ENCODE measurements at regions not wholly inside any gene's neighbourhood (a gene's known extent, or its start where the extent isn't known, plus 50 kb on each side); places are given as distances from the start of the nearest gene placed in this dataset.
A peak's percentile ranks its signal among the peaks of the same experiment; 100 is the strongest.
"Not testable (repeated sequence)": the region's sequence is repeated elsewhere in the genome, so short reads cannot be mapped to it uniquely, and the experiment has no call there.

DNA sequence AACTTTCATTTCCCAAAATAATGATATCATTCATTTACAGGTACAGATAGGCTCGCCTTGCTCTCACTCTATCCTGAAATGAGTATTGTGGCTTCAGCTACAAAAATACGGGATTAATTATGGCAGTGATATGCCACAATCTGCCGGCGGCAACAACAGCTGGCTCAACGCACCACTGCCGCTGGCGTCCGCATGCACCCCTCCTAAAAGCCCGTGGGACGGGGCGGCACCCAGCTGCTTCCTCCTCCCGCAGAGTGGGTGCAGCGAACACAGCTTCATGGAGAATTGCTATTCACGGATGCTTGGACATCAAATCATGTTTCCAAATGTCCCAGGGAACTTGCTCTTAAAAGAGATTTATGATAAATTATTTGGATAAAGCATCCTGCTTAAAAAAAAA, 266.8 kb downstream of the TEX29 start:
- DNase-seq (ENCODE audit: low spot score): no peak

GRCh38 chr13:111589321-111589720, 268.9 kb downstream of the TEX29 start:
- no peak for DNase-seq (ENCODE audit: low spot score)

GRCh38 chr13:111589992-111590391, 269.6 kb downstream of the TEX29 start:
- DNase-seq (ENCODE audit: low spot score): no peak

GRCh38 chr13:111590796-111591195, 270.4 kb downstream of the TEX29 start:
- DNase-seq (ENCODE audit: low spot score): no peak

DNA sequence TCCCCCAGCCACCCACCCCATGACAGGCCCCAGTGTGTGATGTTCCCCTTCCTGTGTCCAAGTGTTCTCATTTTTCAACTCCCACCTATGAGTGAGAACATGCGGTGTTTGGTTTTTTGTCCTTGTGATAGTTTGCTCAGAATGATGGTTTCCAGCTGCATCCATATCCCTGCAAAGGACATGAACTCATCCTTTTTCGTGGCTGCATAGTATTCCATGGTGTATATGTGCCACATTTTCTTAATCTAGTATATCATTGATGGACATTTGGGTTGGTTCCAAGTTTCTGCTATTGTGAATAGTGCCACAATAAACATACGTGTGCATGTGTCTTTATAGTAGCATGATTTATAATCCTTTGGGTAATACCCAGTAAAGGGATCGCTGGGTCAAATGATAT, 273.0 kb downstream of the TEX29 start:
- DNase-seq (ENCODE audit: low spot score): not testable (repeated sequence)

DNA sequence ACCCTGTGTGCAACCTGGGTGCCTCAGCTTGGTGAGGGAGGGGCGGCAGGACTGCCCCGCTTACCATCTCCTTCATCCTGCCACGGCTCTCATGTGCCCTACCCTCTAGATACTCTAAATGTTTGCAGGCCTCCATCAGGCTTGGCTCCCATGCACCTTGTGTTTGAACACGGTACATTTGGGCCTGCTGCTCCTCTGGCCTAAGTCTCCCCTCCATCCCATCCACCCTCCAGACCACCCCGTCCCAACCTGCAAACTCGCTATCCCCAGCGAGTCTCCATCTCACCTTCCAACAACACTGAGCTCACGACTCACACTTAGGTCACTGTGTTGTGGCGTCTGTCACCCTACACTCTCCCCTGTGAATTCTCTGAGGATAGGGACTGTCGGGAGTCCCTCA, 274.2 kb downstream of the TEX29 start:
- DNase-seq (ENCODE audit: low spot score): no peak

GRCh38 chr13:111595276-111595675, 274.8 kb downstream of the TEX29 start:
- no peak for DNase-seq (ENCODE audit: low spot score)

GRCh38 chr13:111595791-111596190, 275.3 kb downstream of the TEX29 start:
- DNase-seq (ENCODE audit: low spot score): no peak

- DNase-seq (ENCODE audit: low spot score): no peak
These were observed 276.8 kb downstream of the TEX29 start for GRCh38 chr13:111597191-111597611.

GRCh38 chr13:111597618-111598017, 277.2 kb downstream of the TEX29 start:
- no peak for DNase-seq (ENCODE audit: low spot score)

DNA sequence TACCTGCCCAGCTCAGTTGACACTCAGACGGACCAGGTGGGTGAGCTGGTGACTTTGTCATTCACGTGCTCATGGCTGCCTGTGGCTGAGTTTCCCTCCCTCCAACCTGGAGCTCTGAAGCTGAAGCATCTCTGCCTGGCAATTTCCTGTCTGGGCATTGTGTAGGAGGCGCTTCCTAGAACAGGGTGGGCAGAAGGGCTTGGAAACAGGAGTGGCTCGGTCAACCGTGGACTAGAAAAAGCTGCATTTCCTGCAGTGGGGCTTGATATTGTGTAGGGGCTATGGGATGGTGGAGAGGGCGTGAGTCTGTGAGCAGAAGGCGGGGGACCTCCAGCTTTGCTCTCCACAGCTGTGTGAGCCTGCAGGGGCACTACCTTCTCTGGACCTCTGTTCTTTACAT, 278.3 kb downstream of the TEX29 start:
- no peak for DNase-seq (ENCODE audit: low spot score)

DNA sequence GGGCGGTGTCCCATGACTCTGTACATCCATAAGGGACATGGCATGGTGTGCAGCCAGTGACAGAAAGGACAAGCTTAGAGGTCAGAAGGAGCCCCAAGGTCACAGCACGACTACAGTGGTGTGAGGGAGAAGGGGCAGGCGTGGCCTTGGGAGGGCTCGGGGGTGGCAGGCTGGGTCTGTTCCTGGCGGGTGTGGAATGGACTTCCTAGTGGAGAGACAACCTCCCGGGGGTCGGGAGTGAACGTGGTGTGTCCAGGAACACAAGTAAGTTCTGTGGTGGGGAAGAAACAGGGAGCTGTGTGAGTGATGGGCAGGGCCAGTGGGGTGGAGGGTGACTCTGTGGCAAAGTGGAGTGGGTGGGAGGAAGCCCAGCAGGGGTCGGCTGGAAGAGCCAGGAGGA, 279.3 kb downstream of the TEX29 start:
- no peak for DNase-seq (ENCODE audit: low spot score)

GRCh38 chr13:111602874-111603273, 282.4 kb downstream of the TEX29 start:
- no peak for DNase-seq (ENCODE audit: low spot score)

- no peak for DNase-seq (ENCODE audit: low spot score)
These were observed 283.7 kb downstream of the TEX29 start for GRCh38 chr13:111604097-111604496.

GRCh38 chr13:111608556-111608955, 288.1 kb downstream of the TEX29 start:
- no peak for DNase-seq (ENCODE audit: low spot score)

GRCh38 chr13:111609631-111610030, 289.2 kb downstream of the TEX29 start:
- no peak for DNase-seq (ENCODE audit: low spot score)

DNA sequence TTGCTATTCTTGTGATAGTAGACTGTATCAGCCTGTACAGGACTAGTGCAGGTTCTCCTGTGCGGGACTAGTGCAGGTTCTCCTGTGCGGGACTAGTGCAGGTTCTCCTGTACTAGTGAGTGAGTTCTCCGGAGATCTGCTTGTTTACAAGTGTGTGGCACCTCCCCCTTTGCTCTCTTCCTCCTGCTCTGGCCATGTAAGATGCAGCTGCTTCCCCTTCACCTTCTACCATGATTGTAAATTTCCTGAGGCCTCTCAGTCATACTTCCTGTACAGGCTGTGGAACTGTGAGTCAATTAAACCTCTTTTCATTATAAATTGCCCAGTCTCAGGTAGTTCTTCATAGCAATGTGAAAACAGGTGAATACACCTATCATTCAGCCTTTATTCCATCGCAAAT, 289.6 kb downstream of the TEX29 start:
- peak; percentile 9 for DNase-seq (ENCODE audit: low spot score)

DNA sequence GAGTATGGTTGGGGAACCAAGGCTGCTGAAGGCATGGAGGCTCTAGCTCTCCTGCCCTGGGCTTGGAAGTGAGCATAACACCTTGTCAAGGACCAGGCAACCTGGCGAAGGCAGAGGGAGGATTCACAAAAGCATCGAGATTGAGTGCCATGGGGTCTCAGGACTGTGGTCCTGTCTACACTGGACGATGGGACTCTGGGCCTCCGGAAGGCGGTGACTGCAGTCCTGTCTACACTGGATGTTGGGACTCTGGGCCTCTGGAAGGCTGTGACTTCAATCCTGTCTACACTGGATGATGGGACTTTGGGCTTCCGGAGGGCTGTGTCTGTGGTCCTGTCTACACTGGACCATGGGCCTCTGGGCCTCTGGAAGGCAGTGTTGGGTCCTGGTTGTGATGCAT, 290.4 kb downstream of the TEX29 start:
- DNase-seq (ENCODE audit: low spot score): peak; percentile 27

GRCh38 chr13:111611651-111612050, 291.2 kb downstream of the TEX29 start:
- no peak for DNase-seq (ENCODE audit: low spot score)

GRCh38 chr13:111612886-111613285, 292.4 kb downstream of the TEX29 start:
- DNase-seq (ENCODE audit: low spot score): peak; percentile 19

DNA sequence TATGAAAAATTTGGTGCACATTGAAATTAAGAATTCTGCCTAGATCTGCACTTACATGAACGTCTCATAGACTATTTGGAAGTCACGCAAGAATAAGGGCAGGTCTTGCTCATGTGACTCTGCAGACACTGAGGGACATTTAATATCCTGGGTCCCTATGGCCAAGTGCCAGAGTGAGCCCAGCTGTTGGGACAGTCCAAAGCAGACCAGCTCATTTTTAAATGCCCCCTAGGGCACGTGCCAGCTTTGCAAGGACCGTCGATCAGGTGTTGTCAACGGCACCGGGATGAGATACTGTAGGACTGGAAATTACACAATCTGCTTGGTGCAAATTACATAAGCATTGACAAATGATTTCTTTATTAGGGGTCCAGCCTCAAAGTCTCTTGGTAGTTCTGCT, 293.6 kb downstream of the TEX29 start:
- peak; percentile 22 for DNase-seq (ENCODE audit: low spot score)

DNA sequence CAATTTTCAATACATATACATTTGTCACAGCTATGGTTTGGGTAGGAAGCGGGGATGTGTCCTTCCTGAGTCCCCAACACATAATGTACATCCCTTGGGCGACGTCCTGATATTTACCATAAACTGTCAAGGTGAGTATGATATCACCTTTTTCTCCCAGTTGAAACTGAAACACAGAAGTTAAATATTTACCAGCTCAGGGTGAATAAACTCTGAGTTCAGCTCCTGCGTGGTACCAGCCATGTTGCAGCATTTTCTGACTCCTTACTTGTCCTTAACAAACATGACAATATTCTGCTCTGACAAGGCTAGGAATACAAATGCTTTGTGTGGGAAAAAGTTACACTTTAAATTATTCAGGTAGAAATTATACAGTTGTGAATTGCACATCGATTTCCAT, 294.2 kb downstream of the TEX29 start:
- DNase-seq (ENCODE audit: low spot score): no peak

- DNase-seq (ENCODE audit: low spot score): no peak
These were observed 295.8 kb downstream of the TEX29 start for GRCh38 chr13:111616203-111616602.

DNA sequence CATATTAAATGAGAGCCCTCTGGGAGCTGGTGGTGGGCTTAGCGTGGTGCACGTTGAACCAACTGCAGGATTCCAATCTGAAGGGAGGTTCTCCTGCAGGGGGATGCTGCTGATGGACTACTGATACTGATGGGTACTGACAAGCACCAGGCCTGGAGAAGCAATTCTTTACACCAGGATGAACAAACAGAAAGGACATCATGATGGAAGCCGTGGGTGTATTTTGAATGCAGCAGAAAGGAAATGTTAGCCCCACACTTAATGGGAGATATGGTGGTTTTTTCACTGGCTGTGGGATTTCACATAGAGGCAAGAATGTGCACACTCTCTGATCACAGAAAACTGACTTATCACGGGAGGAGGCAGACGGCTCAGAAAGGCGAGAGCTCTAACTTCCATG, 299.7 kb downstream of the TEX29 start:
- no peak for DNase-seq (ENCODE audit: low spot score)

DNA sequence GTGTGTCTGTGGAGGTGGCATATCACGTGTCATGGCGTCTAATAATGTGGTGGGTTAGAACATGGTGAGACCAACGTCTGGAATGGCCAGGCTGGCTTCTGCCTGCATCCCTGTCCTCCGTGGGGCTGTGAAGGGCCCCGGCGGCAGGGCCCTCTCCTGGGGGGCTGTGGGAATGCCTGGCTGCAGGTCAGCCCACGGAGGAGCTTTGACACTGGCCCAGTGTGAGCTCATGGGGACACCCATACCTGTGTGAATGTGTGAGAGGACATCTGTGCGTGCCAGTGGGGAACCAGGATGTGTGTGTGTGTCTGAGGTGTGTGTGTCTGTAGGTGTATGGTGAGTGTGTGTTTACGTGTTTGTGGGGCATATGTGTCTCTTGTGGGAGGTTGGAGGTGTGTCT, 300.1 kb downstream of the TEX29 start:
- no peak for DNase-seq (ENCODE audit: low spot score)

All from ecto neural progenitor cell (in vitro differentiated cells).